CD8-positive, alpha-beta memory T cell (primary cell): ENCODE measurements at regions not wholly inside any gene's neighbourhood (a gene's known extent, or its start where the extent isn't known, plus 50 kb on each side); places are given as distances from the start of the nearest gene placed in this dataset.

Experiments used
- CTCF ChIA-PET: fragments of 350-600 bp; sonication (Branson Sonifier 250); formaldehyde crosslinking; loops from one replicate; lab custom pipeline; 2021; ENCODE audit warnings: antibody characterized with exemption; lab: Charles Lee
- POLR2A ChIA-PET: fragments of 350-600 bp; sonication (Branson Sonifier 250); formaldehyde crosslinking; loops from one replicate; lab custom pipeline; 2021; ENCODE audit warnings: antibody characterized with exemption; lab: Charles Lee
- DNase-seq, 5 donors: peaks; one replicate each; pipeline versions ENCODE4 v3.0.0 to v3.0.0-alpha.2; 2020 to 2022; ENCODE audit warnings: mixed read lengths in 1 of 5
- H3K27ac ChIP-seq: one replicate; pipeline ENCODE4 v1.7.0; 2013; ENCODE audit warnings: low read depth, mild to moderate bottlenecking, low read length, moderate library complexity
- H3K27me3 ChIP-seq: 2 replicates; pipeline ENCODE4 v1.7.0; 2013; ENCODE audit warnings: low read length, mild to moderate bottlenecking; ENCODE audit not compliant: insufficient read depth, poor library complexity, severe bottlenecking
- H3K36me3 ChIP-seq: 2 replicates; pipeline ENCODE4 v1.7.0; 2013; ENCODE audit warnings: mild to moderate bottlenecking, low read length, moderate library complexity; ENCODE audit not compliant: insufficient read depth
- H3K4me1 ChIP-seq: 2 replicates; pipeline ENCODE4 v1.7.0; 2013; ENCODE audit warnings: mild to moderate bottlenecking, low read length, moderate library complexity; ENCODE audit not compliant: insufficient read depth
- H3K4me3 ChIP-seq: 2 replicates; pipeline ENCODE4 v1.7.0; 2013; ENCODE audit warnings: mild to moderate bottlenecking, low read length
- H3K9me3 ChIP-seq: 2 replicates; pipeline ENCODE4 v1.7.0; 2013; ENCODE audit warnings: mild to moderate bottlenecking, low read length
- H3K27ac Mint-ChIP-seq, 8 donors: one replicate each; pipeline ENCODE4 v1.8.0; 2020 to 2021; ENCODE audit warnings: mixed read lengths in 8 of 8, mild to moderate bottlenecking in 6 of 8, inconsistent platforms in 3 of 8, moderate library complexity in 3 of 8
- H3K27me3 Mint-ChIP-seq, 2 donors: one replicate each; pipeline ENCODE4 v1.8.0; 2020 to 2021; ENCODE audit warnings: mixed read lengths in 2 of 2, mild to moderate bottlenecking in 1 of 2, moderate library complexity in 1 of 2
- H3K36me3 Mint-ChIP-seq, 3 donors: one replicate each; pipeline ENCODE4 v1.8.0; 2020 to 2021; ENCODE audit warnings: mixed read lengths in 3 of 3, inconsistent platforms in 1 of 3, mild to moderate bottlenecking in 1 of 3
- H3K4me1 Mint-ChIP-seq, 3 donors: one replicate each; pipeline ENCODE4 v1.8.0; 2020 to 2021; ENCODE audit warnings: mixed read lengths in 3 of 3, inconsistent platforms in 1 of 3, mild to moderate bottlenecking in 1 of 3
- H3K4me3 Mint-ChIP-seq, 7 donors: one replicate each; pipeline ENCODE4 v1.8.0; 2020 to 2021; ENCODE audit warnings: mixed read lengths in 7 of 7, mild to moderate bottlenecking in 6 of 7, moderate library complexity in 4 of 7, inconsistent platforms in 2 of 7
- H3K9me3 Mint-ChIP-seq, 5 donors: one replicate each; pipeline ENCODE4 v1.8.0; 2020 to 2022; ENCODE audit warnings: mixed read lengths in 5 of 5, mild to moderate bottlenecking in 3 of 5, moderate library complexity in 2 of 5, inconsistent platforms in 1 of 5

DNA sequence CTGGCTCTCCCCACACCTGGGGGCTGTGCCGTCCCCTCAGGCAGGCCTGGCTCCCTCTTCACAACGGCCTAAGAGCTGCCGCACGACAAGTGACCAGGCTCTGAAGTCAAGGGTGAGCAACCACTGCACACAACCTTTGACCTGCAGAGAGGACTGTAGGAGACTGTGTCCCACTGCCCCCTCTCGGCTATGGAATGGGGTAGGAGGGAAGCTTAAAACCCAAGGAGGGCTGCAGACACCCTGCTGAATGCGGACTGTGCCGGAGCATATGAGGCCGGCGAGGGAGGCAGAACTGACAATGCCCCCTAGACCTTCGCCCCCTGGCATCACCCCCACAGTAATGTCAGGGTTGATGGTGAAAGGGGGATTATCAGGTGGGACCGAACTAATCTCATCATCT is 311.9 kb downstream of the CTTN start:
- no peak overlapping the region for H3K4me3 ChIP-seq
- peaks cover 0 to 2% (median 0%) of the 10 kb centered on the region in 3 donors for H3K36me3 Mint-ChIP-seq
- no peak overlapping the region for H3K27ac Mint-ChIP-seq
- peaks cover 6 to 22% of the 10 kb centered on the region in 2 donors for H3K27me3 Mint-ChIP-seq
- H3K4me1 Mint-ChIP-seq = no peaks in the 10 kb centered on the region
- POLR2A ChIA-PET = no interaction called here
- peaks cover 0 to 2% (median 0%) of the 10 kb centered on the region in 5 donors for H3K9me3 Mint-ChIP-seq
- CTCF ChIA-PET = no interaction called here
- no peak overlapping the region for H3K27ac ChIP-seq
- DNase-seq = peak in 1 of 5 donors; percentile 33
- H3K36me3 ChIP-seq = no peaks in the 10 kb centered on the region
- no peak overlapping the region for H3K4me3 Mint-ChIP-seq
- no peaks in the 10 kb centered on the region for H3K4me1 ChIP-seq
- H3K9me3 ChIP-seq = no peaks in the 10 kb centered on the region
- H3K27me3 ChIP-seq = no peaks in the 10 kb centered on the region

DNA sequence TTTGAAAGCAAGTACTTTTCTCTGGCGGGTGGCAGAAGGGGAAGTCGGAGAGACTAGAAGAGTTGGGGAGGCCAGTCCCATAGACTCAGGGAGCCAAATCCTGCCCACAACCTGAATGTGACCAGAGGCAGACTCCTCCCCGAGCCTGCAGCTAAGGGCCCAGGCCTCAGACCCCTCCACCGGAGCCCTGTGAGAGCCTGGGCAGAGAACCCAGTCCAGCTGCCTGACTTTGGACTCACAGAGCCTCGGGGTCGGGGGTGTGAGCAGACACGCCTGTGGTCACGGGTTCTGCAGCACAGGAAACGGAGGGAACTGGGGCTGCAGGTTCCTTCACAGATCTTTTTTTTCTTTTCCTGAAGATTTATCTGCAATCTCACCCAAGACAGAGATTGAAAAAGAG is 312.3 kb downstream of the CTTN start:
- peaks cover 0 to 2% (median 0%) of the 10 kb centered on the region in 5 donors for H3K9me3 Mint-ChIP-seq
- ChIA-PET POLR2A (no interaction called here), CTCF (no interaction called here)
- H3K27me3 Mint-ChIP-seq = peaks cover 6 to 23% of the 10 kb centered on the region in 2 donors
- peaks cover 0 to 2% (median 0%) of the 10 kb centered on the region in 3 donors for H3K36me3 Mint-ChIP-seq
- no peaks in the 10 kb centered on the region for H3K4me1 ChIP-seq
- no peaks in the 10 kb centered on the region for H3K36me3 ChIP-seq
- no peak overlapping the region for H3K4me3 Mint-ChIP-seq
- no peaks in the 10 kb centered on the region for H3K9me3 ChIP-seq
- H3K27ac Mint-ChIP-seq = no peak overlapping the region
- DNase-seq = peak in 1 of 5 donors; percentile 16
- no peaks in the 10 kb centered on the region for H3K27me3 ChIP-seq
- H3K4me3 ChIP-seq = no peak overlapping the region
- no peaks in the 10 kb centered on the region for H3K4me1 Mint-ChIP-seq
- no peak overlapping the region for H3K27ac ChIP-seq

DNA sequence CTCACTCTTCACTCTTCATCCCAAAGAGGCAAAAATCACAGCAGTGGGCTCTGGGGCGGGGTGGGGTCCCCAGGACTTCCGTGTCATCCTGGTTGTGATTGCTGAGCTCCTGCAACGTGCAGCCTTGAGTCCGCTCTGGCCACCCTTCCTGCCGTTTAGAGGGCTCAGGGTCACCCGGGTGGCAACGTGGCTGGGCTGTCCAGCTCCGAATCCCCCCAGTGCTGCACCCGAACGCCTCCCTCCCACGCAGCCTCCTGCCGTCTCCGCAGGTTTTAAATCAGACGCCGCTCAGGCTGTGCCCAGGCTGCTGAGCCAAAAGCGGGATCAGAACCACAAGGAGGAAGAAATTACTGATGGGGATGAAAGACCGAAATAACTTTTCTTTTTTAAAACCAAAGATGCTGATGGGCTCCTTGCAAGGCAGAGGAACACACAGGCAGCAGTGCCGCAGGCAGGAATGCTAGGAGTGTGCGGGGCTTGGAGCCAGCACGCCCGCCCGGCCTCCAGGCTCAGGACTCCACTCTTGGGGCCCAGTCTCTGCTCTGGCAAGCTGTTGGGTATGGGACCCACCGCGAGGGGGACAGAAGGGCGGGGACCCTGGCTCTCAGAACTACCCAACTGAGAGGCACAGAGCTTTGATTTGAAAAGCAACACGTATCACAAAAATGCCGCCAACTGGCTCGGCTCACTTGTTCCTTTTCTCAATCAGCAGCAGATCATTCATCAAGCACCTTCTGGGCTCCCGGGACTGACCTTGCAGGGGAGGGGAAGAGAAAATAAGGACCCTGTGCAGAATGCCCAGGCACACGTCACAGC is 313.0 kb downstream of the CTTN start:
- no peaks in the 10 kb centered on the region for H3K9me3 ChIP-seq
- DNase-seq = peak in 1 of 5 donors; percentile 29
- H3K4me1 ChIP-seq = no peaks in the 10 kb centered on the region
- H3K27me3 ChIP-seq = no peaks in the 10 kb centered on the region
- H3K27me3 Mint-ChIP-seq = peaks cover 6 to 24% of the 10 kb centered on the region in 2 donors
- H3K36me3 Mint-ChIP-seq = no peaks in the 10 kb centered on the region
- CTCF ChIA-PET = no interaction called here
- H3K27ac Mint-ChIP-seq = no peak overlapping the region
- POLR2A ChIA-PET = no interaction called here
- no peaks in the 10 kb centered on the region for H3K4me1 Mint-ChIP-seq
- no peak overlapping the region for H3K4me3 ChIP-seq
- H3K27ac ChIP-seq = no peak overlapping the region
- H3K36me3 ChIP-seq = no peaks in the 10 kb centered on the region
- peaks cover 0 to under 1% (median 0%) of the 10 kb centered on the region in 5 donors for H3K9me3 Mint-ChIP-seq
- H3K4me3 Mint-ChIP-seq = no peak overlapping the region

DNA sequence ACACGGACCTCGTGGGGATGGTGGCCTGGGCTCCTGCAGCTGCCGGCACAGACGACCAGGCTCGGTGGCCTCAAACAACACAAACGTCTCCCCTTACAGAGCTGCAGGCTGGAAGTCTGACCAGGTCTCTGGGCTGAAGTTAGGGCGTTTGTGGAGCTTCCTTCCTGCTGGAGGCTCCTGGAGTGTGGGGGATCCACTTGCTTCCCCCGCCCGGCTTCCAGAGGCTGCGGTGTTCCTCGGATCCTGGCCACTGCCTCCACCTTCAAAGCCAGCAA is 313.5 kb downstream of the CTTN start:
- Histone ChIP-seq H3K4me1 (no peaks in the 10 kb centered on the region), H3K27ac (no peak overlapping the region), H3K27me3 (no peaks in the 10 kb centered on the region), H3K4me3 (no peak overlapping the region), H3K9me3 (no peaks in the 10 kb centered on the region), H3K36me3 (no peaks in the 10 kb centered on the region)
- Mint-ChIP-seq H3K36me3 (no peaks in the 10 kb centered on the region), H3K4me3 (no peak overlapping the region), H3K27ac (no peak overlapping the region), H3K4me1 (no peaks in the 10 kb centered on the region), H3K27me3 (peaks cover 6 to 24% of the 10 kb centered on the region in 2 donors), H3K9me3 (no peaks in the 10 kb centered on the region)
- ChIA-PET CTCF (no interaction called here), POLR2A (no interaction called here)
- DNase-seq = peak in 1 of 5 donors; percentile 28

DNA sequence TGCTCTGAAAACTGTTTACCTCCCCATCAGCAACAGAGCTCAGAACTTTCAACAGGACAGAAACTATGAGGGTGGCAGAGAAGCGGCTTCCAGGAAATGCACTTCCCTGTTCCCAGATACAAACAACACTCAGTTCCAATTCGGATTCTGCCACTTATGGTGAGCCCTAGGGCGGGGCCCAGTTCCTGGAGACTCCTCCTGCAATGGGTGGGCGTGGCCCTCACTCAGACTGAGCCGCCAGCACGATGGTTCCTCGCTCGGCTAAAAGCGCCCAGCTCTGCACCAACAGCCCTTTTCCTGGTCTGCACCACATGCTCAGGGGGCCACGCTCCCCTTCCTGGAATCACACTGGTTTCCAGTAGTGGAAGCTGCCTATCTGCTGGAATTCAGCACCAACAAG is 314.1 kb downstream of the CTTN start:
- Histone ChIP-seq H3K27ac (no peak overlapping the region), H3K4me3 (no peak overlapping the region), H3K9me3 (no peaks in the 10 kb centered on the region), H3K4me1 (no peaks in the 10 kb centered on the region), H3K36me3 (no peaks in the 10 kb centered on the region), H3K27me3 (no peaks in the 10 kb centered on the region)
- H3K9me3 Mint-ChIP-seq = no peaks in the 10 kb centered on the region
- H3K4me3 Mint-ChIP-seq = no peak overlapping the region
- no peaks in the 10 kb centered on the region for H3K4me1 Mint-ChIP-seq
- DNase-seq = peak in 1 of 5 donors; percentile 39
- POLR2A ChIA-PET = no interaction called here
- CTCF ChIA-PET = no interaction called here
- no peaks in the 10 kb centered on the region for H3K36me3 Mint-ChIP-seq
- H3K27ac Mint-ChIP-seq = no peak overlapping the region
- H3K27me3 Mint-ChIP-seq = peaks cover 6 to 30% of the 10 kb centered on the region in 2 donors

DNA sequence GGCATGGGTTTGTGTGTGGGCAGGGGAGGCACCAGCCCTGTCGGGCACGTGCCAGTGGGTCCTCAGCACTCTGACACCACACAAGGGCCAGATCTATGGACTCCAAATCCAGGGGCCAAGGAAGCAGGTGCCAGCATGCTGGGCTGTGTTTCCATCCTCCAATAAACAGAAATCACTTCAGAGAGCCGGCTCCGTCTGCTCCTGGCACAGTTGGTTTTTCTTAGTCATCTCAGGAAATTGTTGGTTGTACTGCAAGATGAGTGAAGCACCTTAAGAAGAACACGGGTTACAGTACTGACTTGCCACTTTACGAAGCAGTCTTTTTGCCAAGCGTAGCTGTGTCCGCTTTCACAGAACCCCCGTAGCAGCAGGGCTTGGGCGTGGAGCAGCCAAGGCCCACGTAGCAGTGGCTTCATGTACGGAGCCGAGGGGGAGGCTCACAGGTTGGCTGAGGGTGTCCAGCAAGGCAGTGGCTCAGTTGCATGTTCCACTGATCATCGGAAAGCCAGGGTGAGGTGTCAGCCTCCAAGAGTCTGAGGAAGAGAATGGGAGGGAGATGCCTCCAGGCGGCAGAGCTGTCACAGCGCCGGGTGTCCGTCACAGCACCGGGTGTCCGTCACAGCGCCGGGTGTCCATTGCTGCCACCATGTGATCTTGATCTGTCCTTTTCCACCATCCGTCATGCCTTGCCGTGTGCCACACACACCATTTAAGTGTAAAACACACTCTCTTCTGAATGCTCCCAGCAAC is 314.9 kb downstream of the CTTN start:
- Mint-ChIP-seq H3K4me1 (no peaks in the 10 kb centered on the region), H3K27ac (no peak overlapping the region)
- POLR2A ChIA-PET = no interaction called here

DNA sequence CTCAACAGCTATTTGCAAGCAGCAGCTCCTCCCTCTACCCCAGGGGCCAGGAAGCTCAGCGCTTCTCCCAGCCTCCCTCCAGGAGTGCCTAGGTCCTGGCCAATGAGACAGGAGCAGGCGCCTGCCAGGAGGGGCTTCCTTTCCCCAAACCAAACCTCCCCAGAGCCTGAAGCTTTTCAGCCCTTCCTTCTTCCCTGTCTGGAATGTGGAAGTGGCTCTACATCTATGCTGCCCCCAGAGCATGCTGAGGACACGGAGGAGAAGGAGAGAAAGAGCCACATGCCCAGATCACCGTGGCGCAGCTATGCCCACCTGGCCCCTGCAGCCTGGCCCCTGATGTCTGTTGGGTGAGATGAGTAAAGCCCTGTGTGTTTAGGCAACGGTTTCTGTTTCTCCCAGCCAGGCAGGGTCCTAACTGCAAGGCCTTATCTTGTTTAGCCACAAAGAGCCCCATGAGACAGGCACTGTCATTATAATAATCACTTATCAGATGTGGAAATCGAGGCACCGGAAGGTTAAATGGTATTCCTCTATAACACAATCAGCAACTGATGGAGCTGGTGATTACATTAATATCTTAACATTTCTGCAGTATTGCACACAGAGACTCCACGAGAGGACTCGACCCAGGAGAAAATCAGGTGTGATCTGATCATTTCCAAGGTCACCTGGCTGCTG is 315.8 kb downstream of the CTTN start:
- H3K36me3 Mint-ChIP-seq = no peaks in the 10 kb centered on the region
- H3K27me3 ChIP-seq = no peaks in the 10 kb centered on the region
- peaks cover 2 to 32% of the 10 kb centered on the region in 2 donors for H3K27me3 Mint-ChIP-seq
- no peaks in the 10 kb centered on the region for H3K9me3 ChIP-seq
- H3K4me1 Mint-ChIP-seq = no peaks in the 10 kb centered on the region
- no peak for DNase-seq
- H3K27ac Mint-ChIP-seq = no peak overlapping the region
- H3K36me3 ChIP-seq = no peaks in the 10 kb centered on the region
- ChIA-PET CTCF (no interaction called here), POLR2A (no interaction called here)
- H3K4me3 Mint-ChIP-seq = no peak overlapping the region
- H3K4me3 ChIP-seq = no peak overlapping the region
- H3K9me3 Mint-ChIP-seq = no peaks in the 10 kb centered on the region
- no peak overlapping the region for H3K27ac ChIP-seq
- no peaks in the 10 kb centered on the region for H3K4me1 ChIP-seq

More for the DNA sequence above, 314.9 kb downstream of the CTTN start:
- Histone ChIP-seq H3K27me3 (no peaks in the 10 kb centered on the region), H3K36me3 (no peaks in the 10 kb centered on the region), H3K4me3 (no peak overlapping the region), H3K4me1 (no peaks in the 10 kb centered on the region), H3K9me3 (no peaks in the 10 kb centered on the region), H3K27ac (no peak overlapping the region)
- DNase-seq = no peak
- Mint-ChIP-seq H3K4me3 (no peak overlapping the region), H3K9me3 (no peaks in the 10 kb centered on the region), H3K27me3 (peaks cover 2 to 32% of the 10 kb centered on the region in 2 donors), H3K36me3 (no peaks in the 10 kb centered on the region)
- CTCF ChIA-PET = no interaction called here
